ENCODE measurements at regions not wholly inside any gene's neighbourhood (a gene's known extent, or its start where the extent isn't known, plus 50 kb on each side); places are given as distances from the start of the nearest gene placed in this dataset.

DNA sequence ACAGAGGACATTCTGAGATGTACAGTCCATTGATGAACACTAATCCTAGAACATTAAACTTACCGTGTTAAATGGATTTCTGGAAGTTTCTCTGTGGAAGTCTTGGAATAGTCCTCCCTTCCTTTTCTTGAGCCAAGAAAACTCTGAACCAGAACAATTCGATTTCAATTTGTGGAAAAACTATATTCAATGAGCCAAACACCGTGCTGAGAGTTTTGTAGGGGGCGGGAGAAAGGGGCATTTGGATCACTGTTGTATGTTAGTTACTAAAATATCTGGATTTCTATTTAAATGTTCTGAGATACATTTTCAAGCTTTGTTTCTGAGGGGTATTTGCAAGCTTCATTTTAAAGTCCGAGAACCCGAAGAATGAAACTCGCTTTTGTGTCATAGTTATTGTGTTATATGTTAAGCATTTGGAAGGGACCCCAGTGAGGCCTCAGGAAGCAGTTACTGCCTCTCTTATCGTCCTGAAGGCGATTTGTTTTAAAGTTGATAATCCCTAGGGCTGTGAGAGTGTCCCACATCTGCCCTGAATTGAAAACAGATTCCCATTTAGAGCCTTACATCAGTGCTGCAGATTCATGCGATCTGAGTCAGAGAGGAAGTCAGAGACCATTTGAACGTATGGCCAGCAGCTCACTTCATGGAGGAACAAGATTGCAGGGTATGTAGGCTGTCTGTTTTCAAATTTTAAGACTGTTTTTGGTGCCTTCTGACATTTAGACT is 70.8 kb upstream of the SASH1 start:
- no peak for DNase-seq

DNA sequence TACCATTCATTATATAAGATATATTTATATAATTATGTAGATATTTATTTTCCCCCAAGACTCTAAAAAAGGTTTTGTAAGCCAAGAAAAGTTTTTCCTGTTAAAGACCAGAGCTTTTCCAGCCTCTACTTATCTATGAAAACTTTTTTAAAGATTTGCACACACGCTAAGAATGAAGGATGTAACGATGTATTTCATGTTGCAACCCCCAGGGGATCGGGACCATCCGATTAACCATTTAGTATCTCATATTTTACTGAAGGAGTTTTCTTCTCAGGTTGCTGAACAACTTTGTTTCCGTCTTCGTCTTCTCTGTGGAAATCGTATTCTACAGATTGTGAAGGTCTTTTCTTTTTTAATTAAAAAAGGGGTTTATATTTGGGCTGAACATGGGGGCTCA is 70.0 kb upstream of the SASH1 start:
- no peak for DNase-seq

DNA sequence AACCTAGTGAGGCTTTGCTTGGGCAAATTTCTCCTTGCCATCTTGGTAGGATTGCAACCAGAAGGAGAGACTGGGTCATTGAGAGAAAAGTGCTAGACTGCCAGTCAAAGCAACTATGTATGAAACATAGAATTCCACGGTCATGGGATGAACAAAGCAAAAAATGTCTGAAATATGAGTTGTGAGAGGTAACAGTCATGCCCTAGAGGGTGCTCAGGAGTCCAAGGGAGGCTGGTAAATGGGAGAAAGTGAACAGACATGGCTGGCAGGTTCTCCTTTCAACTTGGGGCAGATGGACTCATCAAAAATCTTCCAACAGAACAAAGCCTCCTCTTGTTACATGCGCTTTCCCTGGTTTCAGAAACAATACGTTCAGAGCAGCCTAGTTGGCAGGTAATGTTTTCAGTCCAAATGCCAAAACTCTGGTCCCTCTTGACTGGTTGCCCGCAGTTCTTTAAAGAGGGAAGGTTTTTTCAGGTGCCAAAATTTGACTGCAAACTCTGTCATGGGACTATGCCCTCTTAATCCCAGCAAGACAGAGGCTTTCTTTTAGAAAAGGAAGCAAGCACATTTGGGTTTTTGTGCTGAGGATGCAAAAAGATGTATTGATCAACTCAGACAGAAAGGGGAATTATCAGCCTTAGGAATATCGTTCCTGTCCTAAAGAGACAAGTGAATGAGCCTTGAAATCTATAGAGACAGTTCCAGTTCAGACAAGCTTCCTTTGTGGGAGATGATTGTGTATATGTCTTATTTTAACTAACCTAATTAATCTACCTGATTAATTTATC is 68.5 kb upstream of the SASH1 start:
- no peak for DNase-seq

DNA sequence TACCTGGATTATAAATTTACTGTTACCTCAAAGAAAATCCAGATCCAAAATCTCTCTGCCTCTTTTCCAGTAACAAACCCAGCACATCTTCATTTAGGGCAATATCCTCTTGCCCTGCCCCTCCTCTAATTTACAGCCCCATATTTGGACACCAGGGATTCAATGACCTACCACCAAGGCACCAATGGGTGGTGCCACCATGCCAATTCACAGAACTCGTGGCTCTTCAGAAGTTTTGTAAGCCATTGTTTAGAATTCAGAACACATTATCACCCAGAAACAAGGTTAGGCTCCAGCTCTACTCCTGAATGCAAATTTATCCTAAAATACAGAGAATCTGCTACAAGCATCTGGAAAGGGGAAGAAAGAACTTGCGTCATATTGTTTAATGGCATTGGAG is 67.8 kb upstream of the SASH1 start:
- no peak for DNase-seq

DNA sequence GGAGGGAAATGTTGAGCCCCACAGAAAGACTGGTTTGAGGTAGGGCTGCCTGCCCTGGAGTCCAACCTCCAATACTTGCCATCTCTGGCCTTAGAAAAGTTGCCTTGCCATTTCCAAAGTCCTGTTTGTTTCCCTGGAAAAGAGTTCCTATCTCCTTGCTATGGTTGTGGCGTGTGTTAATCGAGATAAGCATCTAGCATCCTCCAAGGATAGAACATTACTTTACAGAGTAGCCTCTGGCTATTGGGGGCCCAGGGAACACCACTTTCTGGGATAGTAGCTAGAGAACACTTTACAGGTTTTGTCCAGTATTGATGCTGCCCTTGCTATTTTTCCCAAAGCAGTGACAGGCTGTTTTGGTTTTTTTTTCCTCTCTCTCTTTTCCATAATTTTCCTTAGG is 57.4 kb upstream of the SASH1 start:
- no peak for DNase-seq

DNA sequence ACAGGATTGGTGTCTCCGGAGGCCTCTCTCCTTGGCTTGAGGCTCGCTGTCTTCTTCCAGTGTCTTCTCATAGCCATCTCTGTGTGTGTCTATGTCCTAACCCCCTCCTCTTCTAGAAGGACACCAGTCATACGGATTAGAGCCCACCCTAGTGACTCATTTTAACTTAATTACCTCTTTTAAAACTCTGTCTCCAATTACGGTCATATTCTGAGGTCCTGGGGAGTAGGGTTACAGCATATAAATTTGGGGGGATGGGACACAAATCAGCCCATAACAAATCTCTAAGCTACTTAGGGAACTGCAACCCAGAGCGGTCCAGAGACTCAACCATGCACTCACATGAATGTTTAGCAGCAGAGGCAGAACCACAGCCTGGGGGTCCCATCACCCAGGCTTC is 56.1 kb upstream of the SASH1 start:
- DNase-seq: no peak

DNA sequence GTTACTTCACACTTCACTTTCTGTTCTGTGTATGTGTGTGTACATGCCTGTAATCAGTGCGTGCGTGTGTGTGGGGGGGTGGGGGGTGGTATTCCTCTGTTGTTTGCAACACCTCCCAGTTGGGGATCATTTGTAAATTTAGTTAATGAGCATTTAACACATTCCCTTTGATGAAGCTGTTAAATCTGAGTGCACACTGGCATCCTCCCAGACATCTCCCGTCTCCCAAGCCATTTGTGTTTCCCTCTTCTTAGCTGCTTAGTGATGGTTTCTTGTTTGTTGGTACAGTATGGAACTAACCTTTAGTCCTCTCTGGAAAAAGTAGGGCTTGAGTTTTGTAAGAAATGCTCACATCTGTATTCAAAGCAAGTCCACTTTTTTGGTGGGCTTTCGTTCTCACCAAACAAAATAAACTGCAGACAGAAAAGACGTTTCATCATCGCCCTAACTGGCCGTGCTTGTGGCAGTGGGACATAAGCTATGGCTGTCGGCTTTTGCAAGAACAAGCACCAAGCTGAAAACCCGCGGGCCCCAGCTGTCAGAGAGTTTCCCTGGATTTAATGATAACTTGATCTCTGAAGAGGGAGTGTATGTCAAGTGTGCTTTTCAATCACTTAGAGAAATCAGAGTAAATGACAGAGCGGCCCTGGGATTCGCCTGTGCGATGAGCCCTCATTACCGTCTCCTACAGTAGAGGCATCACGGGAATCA is 54.9 kb upstream of the SASH1 start:
- DNase-seq: no peak

DNA sequence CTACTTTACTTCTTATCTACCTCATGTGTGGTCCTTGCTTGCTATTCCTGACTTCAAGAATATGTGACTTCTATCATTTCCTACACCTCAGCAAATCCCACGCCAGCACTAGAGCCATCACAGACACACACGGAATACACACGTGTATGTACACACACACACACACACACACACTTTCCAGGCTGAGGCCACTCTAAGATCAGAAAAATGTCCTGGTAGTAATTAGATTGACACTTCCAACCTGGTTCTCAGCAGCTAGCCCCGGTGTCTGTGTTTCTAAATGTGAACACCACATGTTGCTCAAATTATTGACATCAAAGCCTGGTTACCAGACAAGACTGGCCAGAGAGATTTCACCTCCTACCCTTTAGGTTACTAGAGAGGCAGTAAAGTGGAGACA is 54.1 kb upstream of the SASH1 start:
- DNase-seq: no peak

DNA sequence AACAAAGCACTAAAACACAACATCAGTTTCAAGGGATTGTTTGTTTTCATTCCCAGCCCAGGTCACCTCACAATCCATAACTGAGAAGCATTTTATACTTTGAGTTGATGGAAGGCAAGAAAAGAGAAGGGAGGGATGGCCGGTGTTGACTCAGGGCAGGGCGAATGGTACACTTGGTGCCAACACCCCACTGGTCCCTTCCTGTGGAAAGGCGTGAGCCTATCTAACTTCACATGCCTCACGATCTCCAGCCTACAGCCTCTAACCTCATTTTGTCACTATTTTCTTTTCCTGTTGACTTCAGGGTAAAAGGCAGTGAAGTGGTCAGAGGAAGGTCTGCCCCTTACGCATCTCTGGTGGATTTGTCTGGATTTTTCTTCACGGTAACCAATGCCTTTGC is 53.5 kb upstream of the SASH1 start:
- no peak for DNase-seq

DNA sequence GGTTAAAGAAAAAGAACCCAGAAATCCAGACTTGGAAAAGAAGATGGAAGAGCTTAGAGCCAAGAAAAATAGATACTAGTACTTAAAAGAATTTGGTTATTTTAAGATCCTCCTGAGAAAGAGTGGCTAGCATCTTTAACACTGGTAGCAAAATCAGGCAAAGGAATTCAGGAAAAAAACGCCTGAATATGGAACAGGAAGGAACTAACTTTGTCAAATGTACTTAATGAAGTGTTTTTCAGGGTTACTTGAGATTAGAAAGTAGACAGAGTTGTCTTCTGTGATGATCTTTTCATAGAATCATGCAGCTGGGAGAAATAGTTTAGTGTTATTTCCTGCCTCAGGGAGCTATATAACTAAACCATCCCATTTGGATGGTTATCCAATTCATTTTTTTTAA is 50.8 kb upstream of the SASH1 start:
- DNase-seq: no peak

Measured in activated CD8-positive, alpha-beta memory T cell treated with anti-CD3 and anti-CD28 coated beads for 24 hours (primary cell).